ENCODE measurements at regions not wholly inside any gene's neighbourhood (a gene's known extent, or its start where the extent isn't known, plus 50 kb on each side); places are given as distances from the start of the nearest gene placed in this dataset.

- TF ChIP-seq POLR2AphosphoS5 (IDR thresholded peaks at IDR 0.05; ENCODE audit: low read depth, low read length) (no peak), YY1 (IDR thresholded peaks at IDR 0.05; ENCODE audit: extremely low read depth, insufficient replicate concordance, low read depth, low read length) (no peak), EZH2 (IDR thresholded peaks at IDR 0.05) (no peak), POLR2A (IDR thresholded peaks at IDR 0.05; ENCODE audit: borderline replicate concordance, extremely low read depth, insufficient read depth, insufficient read length) (no peak), MAX (IDR thresholded peaks at IDR 0.05) (no peak)
- TF ChIP-seq, protein P1, sequence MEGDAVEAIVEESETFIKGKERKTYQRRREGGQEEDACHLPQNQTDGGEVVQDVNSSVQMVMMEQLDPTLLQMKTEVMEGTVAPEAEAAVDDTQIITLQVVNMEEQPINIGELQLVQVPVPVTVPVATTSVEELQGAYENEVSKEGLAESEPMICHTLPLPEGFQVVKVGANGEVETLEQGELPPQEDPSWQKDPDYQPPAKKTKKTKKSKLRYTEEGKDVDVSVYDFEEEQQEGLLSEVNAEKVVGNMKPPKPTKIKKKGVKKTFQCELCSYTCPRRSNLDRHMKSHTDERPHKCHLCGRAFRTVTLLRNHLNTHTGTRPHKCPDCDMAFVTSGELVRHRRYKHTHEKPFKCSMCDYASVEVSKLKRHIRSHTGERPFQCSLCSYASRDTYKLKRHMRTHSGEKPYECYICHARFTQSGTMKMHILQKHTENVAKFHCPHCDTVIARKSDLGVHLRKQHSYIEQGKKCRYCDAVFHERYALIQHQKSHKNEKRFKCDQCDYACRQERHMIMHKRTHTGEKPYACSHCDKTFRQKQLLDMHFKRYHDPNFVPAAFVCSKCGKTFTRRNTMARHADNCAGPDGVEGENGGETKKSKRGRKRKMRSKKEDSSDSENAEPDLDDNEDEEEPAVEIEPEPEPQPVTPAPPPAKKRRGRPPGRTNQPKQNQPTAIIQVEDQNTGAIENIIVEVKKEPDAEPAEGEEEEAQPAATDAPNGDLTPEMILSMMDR (IDR thresholded peaks at IDR 0.05 in 2 of 3, conservative IDR thresholded peaks at IDR 0.05 in 1 of 3; ENCODE audit: borderline replicate concordance in 1 of 3, insufficient read depth in 1 of 3, low read depth in 2 of 3, low read length in 2 of 3) = no peak
Measured at GRCh38 chr17:52995147-52995546, 827.6 kb upstream of the KIF2B start.

Data from HCT116 (cell line).